ENCODE measurements at regions not wholly inside any gene's neighbourhood (a gene's known extent, or its start where the extent isn't known, plus 50 kb on each side); places are given as distances from the start of the nearest gene placed in this dataset.
"Not testable (repeated sequence)": the region's sequence is repeated elsewhere in the genome, so short reads cannot be mapped to it uniquely, and the experiment has no call there.

GRCh38 chr4:86413426-86413825 is 53.6 kb upstream of the MAPK10 start:
- ATAC-seq; DNase-seq (ENCODE audit: low spot score in 2 of 2); H3K27ac Mint-ChIP-seq: not testable (repeated sequence)
- Mint-ChIP-seq H3K36me3 (peaks cover 0 to 27% of the 10 kb centered on the region in 2 donors), H3K9me3 (peaks cover 18 to 21% of the 10 kb centered on the region in 2 donors)

GRCh38 chr4:86414686-86415085 is 54.8 kb upstream of the MAPK10 start:
- Mint-ChIP-seq H3K27ac (no peak overlapping the region), H3K9me3 (peaks cover 16 to 21% of the 10 kb centered on the region in 2 donors), H3K36me3 (peaks cover 0 to 27% of the 10 kb centered on the region in 2 donors)
- no peak for ATAC-seq
- no peak for DNase-seq (ENCODE audit: low spot score in 2 of 2)

- no peak overlapping the region for H3K27ac Mint-ChIP-seq
- DNase-seq (ENCODE audit: low spot score in 2 of 2), result no peak
These were observed 56.2 kb upstream of the MAPK10 start for GRCh38 chr4:86416081-86416480.

GRCh38 chr4:86421461-86421860 is 61.6 kb upstream of the MAPK10 start:
- no peaks in the 10 kb centered on the region for H3K36me3 Mint-ChIP-seq

More at GRCh38 chr4:86416081-86416480, 56.2 kb upstream of the MAPK10 start:
- Mint-ChIP-seq H3K36me3 (peaks cover 0 to 23% of the 10 kb centered on the region in 2 donors), H3K9me3 (peaks cover 10 to 17% of the 10 kb centered on the region in 2 donors)
- ATAC-seq, result no peak

GRCh38 chr4:86431543-86432116 is 71.8 kb upstream of the MAPK10 start:
- DNase-seq (ENCODE audit: low spot score in 2 of 2) (no peak), ATAC-seq (no peak)
- Mint-ChIP-seq H3K27ac (no peak overlapping the region), H3K9me3 (peaks cover 0 to 9% of the 10 kb centered on the region in 2 donors), H3K36me3 (no peaks in the 10 kb centered on the region)

More at GRCh38 chr4:86421461-86421860, 61.6 kb upstream of the MAPK10 start:
- ATAC-seq (no peak), DNase-seq (ENCODE audit: low spot score in 2 of 2) (no peak)
- Mint-ChIP-seq H3K27ac (no peak overlapping the region), H3K9me3 (no peaks in the 10 kb centered on the region)

- Mint-ChIP-seq H3K9me3 (peaks cover 0 to 5% of the 10 kb centered on the region in 2 donors), H3K36me3 (no peaks in the 10 kb centered on the region), H3K27ac (no peak overlapping the region)
- DNase-seq (ENCODE audit: low spot score in 2 of 2) (no peak), ATAC-seq (no peak)
These were observed 72.8 kb upstream of the MAPK10 start for GRCh38 chr4:86432559-86433134.

GRCh38 chr4:86439293-86439692 is 79.4 kb upstream of the MAPK10 start:
- DNase-seq (ENCODE audit: low spot score in 2 of 2) (no peak), ATAC-seq (no peak)
- H3K36me3 Mint-ChIP-seq, result no peaks in the 10 kb centered on the region
- no peak overlapping the region for H3K27ac Mint-ChIP-seq
- peaks cover 0 to 5% of the 10 kb centered on the region in 2 donors for H3K9me3 Mint-ChIP-seq

GRCh38 chr4:86441175-86441936 is 81.5 kb upstream of the MAPK10 start:
- ATAC-seq (no peak), DNase-seq (ENCODE audit: low spot score in 2 of 2) (no peak)
- Mint-ChIP-seq H3K27ac (no peak overlapping the region), H3K9me3 (peaks cover 0 to 9% of the 10 kb centered on the region in 2 donors), H3K36me3 (no peaks in the 10 kb centered on the region)

GRCh38 chr4:86442881-86443280 is 83.0 kb upstream of the MAPK10 start:
- H3K36me3 Mint-ChIP-seq, result no peaks in the 10 kb centered on the region
- no peak overlapping the region for H3K27ac Mint-ChIP-seq
- ATAC-seq, result no peak

GRCh38 chr4:86443495-86443894 is 83.6 kb upstream of the MAPK10 start:
- Mint-ChIP-seq H3K27ac (no peak overlapping the region), H3K36me3 (no peaks in the 10 kb centered on the region), H3K9me3 (peaks cover 0 to 9% of the 10 kb centered on the region in 2 donors)
- ATAC-seq (no peak), DNase-seq (ENCODE audit: low spot score in 2 of 2) (no peak)

More at GRCh38 chr4:86442881-86443280, 83.0 kb upstream of the MAPK10 start:
- H3K9me3 Mint-ChIP-seq, result peaks cover 0 to 9% of the 10 kb centered on the region in 2 donors
- no peak for DNase-seq (ENCODE audit: low spot score in 2 of 2)

GRCh38 chr4:86446996-86447395 is 87.1 kb upstream of the MAPK10 start:
- DNase-seq (ENCODE audit: low spot score in 2 of 2), result no peak
- ATAC-seq, result no peak
- Mint-ChIP-seq H3K36me3 (no peaks in the 10 kb centered on the region), H3K9me3 (peaks cover 0 to 9% of the 10 kb centered on the region in 2 donors), H3K27ac (no peak overlapping the region)

- DNase-seq (ENCODE audit: low spot score in 2 of 2) (no peak), ATAC-seq (no peak)
- Mint-ChIP-seq H3K27ac (no peak overlapping the region), H3K9me3 (peaks cover 0 to 4% of the 10 kb centered on the region in 2 donors), H3K36me3 (no peaks in the 10 kb centered on the region)
These were observed 89.0 kb upstream of the MAPK10 start for GRCh38 chr4:86448871-86449270.

GRCh38 chr4:86449746-86450588 is 90.1 kb upstream of the MAPK10 start:
- Mint-ChIP-seq H3K27ac (no peak overlapping the region), H3K9me3 (peaks cover 0 to 4% of the 10 kb centered on the region in 2 donors), H3K36me3 (no peaks in the 10 kb centered on the region)
- ATAC-seq (no peak), DNase-seq (ENCODE audit: low spot score in 2 of 2) (no peak)

GRCh38 chr4:86450861-86451260 is 91.0 kb upstream of the MAPK10 start:
- Mint-ChIP-seq H3K9me3 (no peaks in the 10 kb centered on the region), H3K27ac (no peak overlapping the region), H3K36me3 (no peaks in the 10 kb centered on the region)
- ATAC-seq, result no peak
- DNase-seq (ENCODE audit: low spot score in 2 of 2), result no peak

GRCh38 chr4:86451560-86452330 is 91.9 kb upstream of the MAPK10 start:
- Mint-ChIP-seq H3K9me3 (no peaks in the 10 kb centered on the region), H3K27ac (no peak overlapping the region), H3K36me3 (no peaks in the 10 kb centered on the region)
- ATAC-seq (no peak), DNase-seq (ENCODE audit: low spot score in 2 of 2) (no peak)

- DNase-seq (ENCODE audit: low spot score in 2 of 2) (no peak), ATAC-seq (no peak)
- H3K9me3 Mint-ChIP-seq, result no peaks in the 10 kb centered on the region
- H3K27ac Mint-ChIP-seq, result no peak overlapping the region
- H3K36me3 Mint-ChIP-seq, result no peaks in the 10 kb centered on the region
These were observed 92.6 kb upstream of the MAPK10 start for GRCh38 chr4:86452422-86452891.

Data from activated naive CD4-positive, alpha-beta T cell treated with anti-CD3 and anti-CD28 coated beads, Interleukin-2, amount 50 U/mL, for 72 hours (primary cell).